K562 (cell line): ENCODE measurements at regions not wholly inside any gene's neighbourhood (a gene's known extent, or its start where the extent isn't known, plus 50 kb on each side); places are given as distances from the start of the nearest gene placed in this dataset.

ENCODE experiments used
- ATAC-seq: fragments of 200-7000 bp; cut with Tn5 transposase; 3 replicates; pipeline ENCODE4 v1.9.1; 2020; ENCODE audit warnings: moderate library complexity
- BruUV-seq: library from RNA; stranded (reverse); fragments of 400-500 nt; replicated peaks from 2 replicates; lab custom pipeline; 2021; lab: Mats Ljungman, UMichigan
- CTCF ChIA-PET: fragments of 300-600 bp; formaldehyde crosslinking; extraction: SDS; loops from one replicate; lab custom pipeline; 2021; ENCODE audit warnings: low intra/inter-chr PET ratio; lab: Yijun Ruan, JAX
- POLR2A ChIA-PET: fragments of 300-600, 350-650 bp; sonication (Branson Sonifier 250); formaldehyde crosslinking; extraction: SDS; loops from one replicate; lab custom pipeline; 2021; ENCODE audit warnings: antibody characterized with exemption, inconsistent platforms; lab: Yijun Ruan, JAX
- DNase-seq, 4 experiments: peaks; one replicate each; pipeline versions ENCODE4 v3.0.0 to v3.0.0-alpha.2; 2011 to 2018; ENCODE audit warnings: low spot score in 3 of 4, mixed read lengths in 3 of 4; ENCODE audit errors: extremely low read depth in 1 of 4
- FAIRE-seq: peaks from 2 replicates; lab custom pipeline; 2011; peaks lifted over from hg19 to GRCh38; lab: Jason Lieb, UNC
- H2AFZ ChIP-seq: 2 replicates; pipeline ENCODE4 v1.6.0; 2011; ENCODE audit warnings: low read depth, low read length, control low read depth, inconsistent platforms
- H3K27ac ChIP-seq: fragments of 200-600 bp; 3 replicates; pipeline ENCODE4 v1.8.0; 2011; ENCODE audit warnings: low read depth, mild to moderate bottlenecking, control low read depth, inconsistent platforms, low read length, moderate library complexity, mixed read lengths; ENCODE audit errors: extremely low read depth
- H3K27me3 ChIP-seq, 2 experiments: fragments of 300-600 bp in 1 of 2; 2 replicates in 1 of 2; 3 replicates in 1 of 2; pipeline versions ENCODE4 v1.6.0 to v1.8.0; 2011; ENCODE audit warnings: inconsistent platforms in 2 of 2, low read length in 2 of 2, mild to moderate bottlenecking in 1 of 2, mixed read lengths in 1 of 2, moderate library complexity in 1 of 2; ENCODE audit not compliant: control insufficient read depth in 2 of 2, insufficient read depth in 2 of 2
- H3K36me3 ChIP-seq: fragments of 300-600 bp; 3 replicates; pipeline ENCODE4 v1.8.0; 2011; ENCODE audit warnings: mild to moderate bottlenecking, low read length, inconsistent platforms; ENCODE audit not compliant: control insufficient read depth, insufficient read depth
- H3K4me1 ChIP-seq, 2 experiments: fragments of 200-600 bp in 1 of 2; replicated peaks in 1 of 2; 2 replicates in 1 of 2; 3 replicates in 1 of 2; pipeline versions ENCODE4 v1.5.1 to v1.8.0; 2011; ENCODE audit warnings: inconsistent platforms in 2 of 2, low read length in 2 of 2, mild to moderate bottlenecking in 1 of 2, mixed read lengths in 1 of 2, moderate library complexity in 1 of 2; ENCODE audit not compliant: control insufficient read depth in 2 of 2, insufficient read depth in 2 of 2
- H3K4me2 ChIP-seq: 2 replicates; pipeline ENCODE4 v1.6.1; 2011; ENCODE audit warnings: low read length, control low read depth, inconsistent platforms, mixed read lengths; ENCODE audit not compliant: insufficient read depth
- H3K4me3 ChIP-seq: fragments of 200-600 bp; sonication (generic), shearing (Covaris generic); 2 replicates; pipeline ENCODE4 v1.5.1; 2016; ENCODE audit warnings: control low read depth, inconsistent platforms
- H3K79me2 ChIP-seq: fragments of 200-600 bp; 3 replicates; pipeline ENCODE4 v1.8.0; 2011; ENCODE audit warnings: low read length, inconsistent platforms; ENCODE audit not compliant: control insufficient read depth, insufficient read depth
- H3K9ac ChIP-seq, 2 experiments: 2 replicates each; pipeline versions ENCODE4 v1.6.0 to v1.6.1; 2011; ENCODE audit warnings: low read depth in 2 of 2, low read length in 2 of 2, control low read depth in 1 of 2, inconsistent platforms in 1 of 2, mild to moderate bottlenecking in 1 of 2, mixed read lengths in 1 of 2; ENCODE audit not compliant: insufficient read depth in 1 of 2
- H3K9me1 ChIP-seq: one replicate; pipeline ENCODE4 v1.6.0; 2011; ENCODE audit warnings: inconsistent platforms, mild to moderate bottlenecking, low read length, moderate library complexity; ENCODE audit not compliant: control insufficient read depth, insufficient read depth
- H3K9me3 ChIP-seq: replicated peaks from 2 replicates; pipeline ENCODE4 v1.5.1; 2011; ENCODE audit warnings: low read depth, low read length, inconsistent platforms; ENCODE audit not compliant: control insufficient read depth, insufficient read depth
- H4K20me1 ChIP-seq: replicated peaks from 2 replicates; pipeline ENCODE4 v1.6.1; 2011; ENCODE audit warnings: low read length, inconsistent platforms, mixed read lengths; ENCODE audit not compliant: control insufficient read depth, insufficient read depth
- ADNP ChIP-seq: fragments of 200-800 bp; sonication (Bioruptor generic); IDR thresholded peaks from 2 replicates; pipeline ENCODE4 v1.6.1; 2016; ENCODE audit warnings: missing genetic modification characterization, missing compliant biosample characterization
- CREB1 ChIP-seq, 2 experiments: sonication (generic) in 1 of 2; formaldehyde crosslinking in 1 of 2; IDR thresholded peaks; 2 replicates each; pipeline versions ENCODE4 v1.6.1 to v1.8.0; 2012 to 2022; ENCODE audit warnings: inconsistent platforms in 1 of 2, mild to moderate bottlenecking in 1 of 2, missing genetic modification reagents in 1 of 2, moderate library complexity in 1 of 2
- E2F3 ChIP-seq: fragments of 250-450 bp; sonication (Bioruptor Pico); IDR thresholded peaks from 2 replicates; pipeline ENCODE4 v1.4.0; 2020; ENCODE audit warnings: mild to moderate bottlenecking
- FOXK2 ChIP-seq, 2 experiments: fragments of 450-650 bp; IDR thresholded peaks in 1 of 2; conservative IDR thresholded peaks in 1 of 2; 2 replicates each; pipeline ENCODE4 v1.6.1; 2016; ENCODE audit warnings: low read depth in 2 of 2, mild to moderate bottlenecking in 1 of 2
- HDAC3 ChIP-seq: fragments of 450-650 bp; IDR thresholded peaks from 2 replicates; pipeline ENCODE4 v1.6.1; 2018; ENCODE audit warnings: borderline replicate concordance, mild to moderate bottlenecking, moderate library complexity; ENCODE audit not compliant: partially characterized antibody
- HMBOX1 ChIP-seq: sonication (generic); IDR thresholded peaks from 2 replicates; pipeline ENCODE4 v1.6.1; 2016
- JUNB ChIP-seq: fragments of 450-650 bp; formaldehyde crosslinking; conservative IDR thresholded peaks from 2 replicates; pipeline ENCODE4 v1.4.0; 2020; ENCODE audit warnings: mild to moderate bottlenecking
- MAZ ChIP-seq, 2 experiments: fragments of 450-650 bp in 1 of 2; sonication (generic) in 1 of 2; formaldehyde crosslinking; IDR thresholded peaks in 1 of 2; conservative IDR thresholded peaks in 1 of 2; 2 replicates each; pipeline versions ENCODE4 v1.4.0 to v1.5.0; 2020; ENCODE audit warnings: mild to moderate bottlenecking in 1 of 2, missing genetic modification reagents in 1 of 2
- MCM7 ChIP-seq, 2 experiments: fragments of 450-650 bp; IDR thresholded peaks; 2 replicates each; pipeline ENCODE4 v1.6.1; 2016 to 2018
- MYC ChIP-seq, 2 experiments: fragments of 250-450 bp in 1 of 2; sonication (Bioruptor Pico) in 1 of 2; IDR thresholded peaks; 2 replicates each; pipeline versions ENCODE4 v1.5.1 to v1.6.1; 2012 to 2021; ENCODE audit warnings: low read depth in 2 of 2, borderline replicate concordance in 1 of 2, improper control_type of control experiment in 1 of 2, low read length in 1 of 2, mild to moderate bottlenecking in 1 of 2, moderate library complexity in 1 of 2
- RAD21 ChIP-seq, 2 experiments: fragments of 250-450 bp in 1 of 2; fragments of 450-650 bp in 1 of 2; sonication (Bioruptor Pico) in 1 of 2; formaldehyde crosslinking in 1 of 2; IDR thresholded peaks in 1 of 2; conservative IDR thresholded peaks in 1 of 2; 2 replicates each; pipeline versions ENCODE4 v1.4.0 to v1.8.0; 2020 to 2022; ENCODE audit warnings: mild to moderate bottlenecking in 2 of 2, moderate library complexity in 1 of 2
- RB1 ChIP-seq: fragments of 450-650 bp; IDR thresholded peaks from 2 replicates; pipeline ENCODE4 v1.6.1; 2017; ENCODE audit warnings: low read depth, mild to moderate bottlenecking
- RBM39 ChIP-seq: fragments of 200-400 bp; formaldehyde crosslinking; optimal IDR thresholded peaks from 2 replicates; pipeline ENCODE3; 2018; ENCODE audit warnings: low read depth, low read length
- SOX6 ChIP-seq: fragments of 450-650 bp; IDR thresholded peaks from 2 replicates; pipeline ENCODE4 v1.6.1; 2014; ENCODE audit warnings: mild to moderate bottlenecking
- TFAP4 ChIP-seq: sonication (generic); formaldehyde crosslinking; IDR thresholded peaks from 2 replicates; pipeline ENCODE4 v1.8.0; 2022; ENCODE audit warnings: missing genetic modification reagents, mild to moderate bottlenecking, moderate library complexity, borderline replicate concordance
- XRCC5 ChIP-seq: fragments of 200-400 bp; formaldehyde crosslinking; IDR thresholded peaks from 2 replicates; pipeline ENCODE4 v1.6.1; 2017; ENCODE audit warnings: low read depth, mild to moderate bottlenecking, low read length
- ZBTB34 ChIP-seq: fragments of 250-450 bp; sonication (Bioruptor Pico); IDR thresholded peaks from 2 replicates; pipeline ENCODE4 v1.8.0; 2021; ENCODE audit warnings: mild to moderate bottlenecking, moderate library complexity
- ZNF431 ChIP-seq: sonication (generic); formaldehyde crosslinking; IDR thresholded peaks from 2 replicates; pipeline ENCODE4 v1.8.0; 2022; ENCODE audit warnings: mild to moderate bottlenecking, missing genetic modification reagents
- ZNF444 ChIP-seq: fragments of 250-450 bp; sonication (Bioruptor Pico); IDR thresholded peaks from 2 replicates; pipeline ENCODE4 v1.4.0; 2020; ENCODE audit warnings: mild to moderate bottlenecking, moderate library complexity
- ZNF561 ChIP-seq: fragments of 450-650 bp; formaldehyde crosslinking; conservative IDR thresholded peaks from 2 replicates; pipeline ENCODE4 v1.4.0; 2020; ENCODE audit warnings: mild to moderate bottlenecking, moderate library complexity
- WGBS: fragments of 100-300 bp; shearing (Covaris generic); methylation state at CpG from one replicate; pipeline ENCODE4 v1.1.6; 2016; ENCODE audit warnings: low coverage, mixed read lengths; ENCODE audit not compliant: insufficient coverage; ENCODE audit errors: missing lambda C conversion rate; 5-methylcytosine and 5-hydroxymethylcytosine counted together
- in situ Hi-C: fragments of 300-500 bp; cut with MboI; formaldehyde crosslinking; loops from 4 replicates; pipeline ENCODE4 v1.15.0; 2018; ENCODE audit warnings: inconsistent platforms, mixed read lengths
- intact Hi-C: fragments of 100-400 bp; cut with micrococcal nuclease; formaldehyde crosslinking; loops from 2 replicates; pipeline ENCODE4 v1.14.2; 2022

GRCh38 chr5:8053270-8053669 lies 184.3 kb downstream of the MTRR start:
- BruUV-seq = no TSS peak
- H3K9me3 ChIP-seq = no peaks in the 10 kb centered on the region
- H3K27me3 ChIP-seq = peaks cover 4 to 25% of the 10 kb centered on the region in 2 experiments
- under 1% methylated on average over 13 of the region's 13 CpGs for WGBS
- no peak overlapping the region for H3K4me2 ChIP-seq
- no peaks in the 10 kb centered on the region for H3K79me2 ChIP-seq
- H3K4me1 ChIP-seq = peaks cover 3% of the 10 kb centered on the region in 2 experiments; a peak in 3 of 5 replicates
- H3K36me3 ChIP-seq = no peaks in the 10 kb centered on the region
- CTCF ChIA-PET = no interaction called here
- intact Hi-C loops (no loop called here), in situ Hi-C loops (no loop called here)
- H3K4me3 ChIP-seq = no peak overlapping the region
- FAIRE-seq (no peak), ATAC-seq (peak; percentile 49; the same call in 2 of the 3 replicates), DNase-seq (peak; percentile 8 to 28 (median 21))
- POLR2A ChIA-PET = no interaction called here
- peaks cover 6% of the 10 kb centered on the region; the same call in 1 of the 2 replicates for H4K20me1 ChIP-seq
- H3K9me1 ChIP-seq = no peaks in the 10 kb centered on the region
- no peak overlapping the region for H3K9ac ChIP-seq
- H2AFZ ChIP-seq = no peak overlapping the region
- H3K27ac ChIP-seq = no peak overlapping the region
- TF ChIP-seq HMBOX1 = no peak
- no peak for TF ChIP-seq ZNF444 (CRISPR knock-in tag)
- TF ChIP-seq XRCC5 = no peak
- TF ChIP-seq MCM7 (IDR thresholded peaks at IDR 0.05) = no peak
- no peak for TF ChIP-seq ADNP (tag)
- no peak for TF ChIP-seq FOXK2 (conservative IDR thresholded peaks at IDR 0.05 in 1 of 2, IDR thresholded peaks at IDR 0.05 in 1 of 2; ENCODE audit: low read depth in 2 of 2)
- TF ChIP-seq JUNB (CRISPR knock-in tag) = peak; percentile 48; the same call in 1 of the 2 replicates
- no peak for TF ChIP-seq RB1
- no peak for TF ChIP-seq HDAC3
- TF ChIP-seq ZBTB34 (CRISPR knock-in tag) = no peak
- no peak for TF ChIP-seq RAD21 (CRISPR knock-in tag; conservative IDR thresholded peaks at IDR 0.05 in 1 of 2, IDR thresholded peaks at IDR 0.05 in 1 of 2)
- peak; percentile 46 for TF ChIP-seq CREB1 (IDR thresholded peaks at IDR 0.05)
- no peak for TF ChIP-seq CREB1 (CRISPR knock-in tag; IDR thresholded peaks at IDR 0.05)
- TF ChIP-seq RBM39 = no peak
- no peak for TF ChIP-seq ZNF431
- TF ChIP-seq ZNF561 = no peak
- no peak for TF ChIP-seq SOX6
- no peak for TF ChIP-seq MAZ (CRISPR knock-in tag; conservative IDR thresholded peaks at IDR 0.05 in 1 of 2, IDR thresholded peaks at IDR 0.05 in 1 of 2)
- no peak for TF ChIP-seq MYC (IDR thresholded peaks at IDR 0.05; ENCODE audit: low read depth, low read length)
- TF ChIP-seq MYC (CRISPR knock-in tag; IDR thresholded peaks at IDR 0.05; ENCODE audit: borderline replicate concordance, low read depth) = no peak
- TF ChIP-seq TFAP4 (CRISPR knock-in tag) = no peak
- no peak for TF ChIP-seq E2F3 (CRISPR knock-in tag)
